Fibroblast of pulmonary artery (primary cell): ENCODE measurements at regions not wholly inside any gene's neighbourhood (a gene's known extent, or its start where the extent isn't known, plus 50 kb on each side); places are given as distances from the start of the nearest gene placed in this dataset.

Experiments used
- DNase-seq: peaks from one replicate; pipeline ENCODE4 v3.0.0-alpha.2; 2010; ENCODE audit warnings: low read depth
- H3K4me3 ChIP-seq: replicated peaks from 2 replicates; pipeline ENCODE4 v1.5.1; 2011; ENCODE audit warnings: low read depth, mild to moderate bottlenecking, control low read depth, low read length, moderate library complexity
- TF ChIP-seq, protein P1 (sequence below): IDR thresholded peaks from 2 replicates; pipeline ENCODE4 v1.5.1; 2011; ENCODE audit warnings: mild to moderate bottlenecking, control low read depth, low read length, inconsistent platforms; ENCODE audit errors: missing control alignments

DNA sequence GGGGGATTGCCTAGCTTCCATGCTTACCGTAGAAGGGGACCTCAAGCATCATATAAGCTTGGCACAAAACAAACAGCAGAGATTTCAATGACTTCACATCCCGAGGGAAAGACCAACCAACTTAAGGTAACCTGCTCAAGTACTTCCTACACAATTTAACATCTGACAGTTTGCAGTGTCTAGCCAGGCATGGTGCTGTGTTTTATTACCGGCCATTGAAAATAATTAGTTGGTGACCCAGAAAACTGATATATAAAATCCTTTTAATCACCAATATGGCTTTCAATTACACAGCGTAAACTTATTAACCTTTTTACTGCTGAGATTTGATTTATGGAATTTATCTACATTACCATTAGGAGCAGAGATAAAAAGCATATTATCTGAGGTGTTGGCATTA lies 268.3 kb downstream of the ARRDC4 start:
- H3K4me3 ChIP-seq, result no peak overlapping the region
- TF ChIP-seq, protein P1, sequence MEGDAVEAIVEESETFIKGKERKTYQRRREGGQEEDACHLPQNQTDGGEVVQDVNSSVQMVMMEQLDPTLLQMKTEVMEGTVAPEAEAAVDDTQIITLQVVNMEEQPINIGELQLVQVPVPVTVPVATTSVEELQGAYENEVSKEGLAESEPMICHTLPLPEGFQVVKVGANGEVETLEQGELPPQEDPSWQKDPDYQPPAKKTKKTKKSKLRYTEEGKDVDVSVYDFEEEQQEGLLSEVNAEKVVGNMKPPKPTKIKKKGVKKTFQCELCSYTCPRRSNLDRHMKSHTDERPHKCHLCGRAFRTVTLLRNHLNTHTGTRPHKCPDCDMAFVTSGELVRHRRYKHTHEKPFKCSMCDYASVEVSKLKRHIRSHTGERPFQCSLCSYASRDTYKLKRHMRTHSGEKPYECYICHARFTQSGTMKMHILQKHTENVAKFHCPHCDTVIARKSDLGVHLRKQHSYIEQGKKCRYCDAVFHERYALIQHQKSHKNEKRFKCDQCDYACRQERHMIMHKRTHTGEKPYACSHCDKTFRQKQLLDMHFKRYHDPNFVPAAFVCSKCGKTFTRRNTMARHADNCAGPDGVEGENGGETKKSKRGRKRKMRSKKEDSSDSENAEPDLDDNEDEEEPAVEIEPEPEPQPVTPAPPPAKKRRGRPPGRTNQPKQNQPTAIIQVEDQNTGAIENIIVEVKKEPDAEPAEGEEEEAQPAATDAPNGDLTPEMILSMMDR, result no peak
- no peak for DNase-seq

DNA sequence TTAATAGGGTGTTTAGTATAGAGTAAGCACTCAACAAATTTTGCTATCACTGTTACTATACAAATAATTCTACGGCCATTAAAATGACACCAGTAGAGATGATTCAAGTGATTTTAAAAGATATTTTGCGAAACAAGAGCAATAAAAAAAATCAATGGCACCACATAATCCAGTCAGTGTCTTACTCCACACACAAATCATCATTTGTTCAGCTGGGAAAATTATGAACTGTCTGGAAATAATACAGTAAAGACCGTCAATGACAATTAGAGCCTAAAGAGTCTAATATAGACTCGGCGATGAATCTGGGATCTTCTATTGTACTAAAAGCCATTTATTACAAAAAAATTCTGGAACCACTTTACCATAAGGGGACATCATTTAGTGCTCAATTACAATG lies 270.5 kb downstream of the ARRDC4 start:
- TF ChIP-seq, protein P1, result no peak
- H3K4me3 ChIP-seq, result no peak overlapping the region
- DNase-seq, result no peak

- TF ChIP-seq, protein P1, result no peak
- no peak overlapping the region for H3K4me3 ChIP-seq
- DNase-seq, result peak; percentile 0
Observed at GRCh38 chr15:98231696-98232440, 271.4 kb downstream of the ARRDC4 start.

DNA sequence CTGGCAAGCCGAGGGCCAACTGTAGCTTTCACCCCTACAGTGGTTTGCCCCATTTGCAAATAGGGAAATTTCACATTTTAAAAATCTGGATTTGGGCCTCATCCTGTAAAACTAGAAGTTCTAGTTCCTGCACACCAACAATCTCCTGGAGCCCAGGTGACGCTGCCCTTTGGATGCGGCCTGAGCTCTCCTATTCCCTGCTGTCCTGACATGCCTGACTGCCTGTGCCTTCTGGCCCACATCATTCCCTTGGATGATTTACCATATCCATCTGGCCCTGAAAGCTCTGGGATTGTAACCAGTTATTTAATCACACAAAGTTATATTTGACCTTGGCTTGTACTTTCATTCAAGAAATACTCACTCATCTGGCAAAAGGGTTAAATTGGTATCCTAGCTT lies 272.3 kb downstream of the ARRDC4 start:
- TF ChIP-seq, protein P1, result no peak
- DNase-seq, result no peak
- H3K4me3 ChIP-seq, result no peak overlapping the region

GRCh38 chr15:98233873-98234272 lies 273.4 kb downstream of the ARRDC4 start:
- TF ChIP-seq, protein P1, result no peak
- DNase-seq, result no peak
- no peak overlapping the region for H3K4me3 ChIP-seq

DNA sequence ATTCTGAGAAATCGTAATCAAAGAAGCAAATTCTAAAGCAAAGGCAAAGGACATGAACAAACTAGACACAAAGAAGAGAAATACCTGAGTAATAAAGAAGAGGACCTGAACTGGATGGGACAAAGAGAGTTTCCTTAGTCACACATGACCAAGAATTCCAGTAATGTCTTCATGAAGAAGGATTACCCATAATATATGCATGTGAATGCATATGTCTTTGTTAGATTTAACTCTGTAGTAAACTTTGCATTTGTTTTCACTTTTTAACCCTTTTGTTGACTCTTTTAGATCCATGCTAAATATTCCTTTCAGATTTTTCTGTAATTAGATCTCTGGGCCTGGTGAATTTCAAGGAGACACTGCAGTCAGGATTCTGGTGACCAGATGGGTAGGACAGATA lies 279.8 kb downstream of the ARRDC4 start:
- no peak overlapping the region for H3K4me3 ChIP-seq
- TF ChIP-seq, protein P1, result no peak
- DNase-seq, result no peak

DNA sequence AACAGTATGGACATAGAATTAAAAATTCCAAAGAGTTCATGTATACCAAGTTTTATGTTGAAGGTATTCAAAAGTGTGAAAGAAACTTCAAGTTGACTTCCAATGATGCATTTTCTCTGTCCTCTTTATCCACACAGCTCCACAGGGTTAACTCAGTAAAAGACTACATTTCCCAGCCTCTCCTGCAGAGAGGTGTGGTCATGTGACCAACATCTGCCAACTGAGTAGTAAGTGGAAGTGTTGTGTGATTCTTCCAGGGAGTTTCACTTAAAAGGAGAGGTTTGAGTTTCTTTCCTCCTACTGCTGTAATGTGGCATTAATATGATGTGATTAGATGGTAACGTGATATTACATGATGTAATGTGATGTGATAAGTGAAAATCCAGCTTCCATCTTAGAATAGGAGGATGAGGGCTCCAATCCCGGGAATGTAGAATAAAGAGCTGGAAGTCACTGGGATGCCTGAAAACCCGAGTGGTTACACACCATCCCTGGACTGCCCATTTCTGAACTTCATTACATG lies 280.6 kb downstream of the ARRDC4 start:
- H3K4me3 ChIP-seq, result no peak overlapping the region
- TF ChIP-seq, protein P1, result no peak
- DNase-seq, result no peak
